ENCODE measurements at regions not wholly inside any gene's neighbourhood (a gene's known extent, or its start where the extent isn't known, plus 50 kb on each side); places are given as distances from the start of the nearest gene placed in this dataset.

- no peaks in the 10 kb centered on the region for H3K9me3 Mint-ChIP-seq (ENCODE audit: unreplicated experiment)
- no peaks in the 10 kb centered on the region for H3K36me3 Mint-ChIP-seq (ENCODE audit: low read depth, unreplicated experiment)
- peaks cover 10% of the 10 kb centered on the region for H3K27me3 Mint-ChIP-seq (ENCODE audit: unreplicated experiment)
- no peak for TF ChIP-seq CTCF (IDR thresholded peaks at IDR 0.05; ENCODE audit: unreplicated experiment)
- no peak overlapping the region for H3K27ac Mint-ChIP-seq (ENCODE audit: unreplicated experiment)
- no peak overlapping the region for H3K4me3 Mint-ChIP-seq (ENCODE audit: unreplicated experiment)
- no peak for DNase-seq (ENCODE audit: low spot score)
- peaks cover 39% of the 10 kb centered on the region for H3K4me1 Mint-ChIP-seq (ENCODE audit: unreplicated experiment)
Measured at GRCh38 chr7:155223503-155223902, 74.2 kb upstream of the INSIG1 start.

GRCh38 chr7:155224116-155224811 is 73.4 kb upstream of the INSIG1 start:
- TF ChIP-seq CTCF (IDR thresholded peaks at IDR 0.05; ENCODE audit: unreplicated experiment) = no peak
- Mint-ChIP-seq H3K4me3 (ENCODE audit: unreplicated experiment) (no peak overlapping the region), H3K4me1 (ENCODE audit: unreplicated experiment) (peaks cover 39% of the 10 kb centered on the region), H3K9me3 (ENCODE audit: unreplicated experiment) (no peaks in the 10 kb centered on the region), H3K36me3 (ENCODE audit: low read depth, unreplicated experiment) (no peaks in the 10 kb centered on the region), H3K27ac (ENCODE audit: unreplicated experiment) (peak overlapping the region; percentile 74), H3K27me3 (ENCODE audit: unreplicated experiment) (peaks cover 13% of the 10 kb centered on the region)
- no peak for DNase-seq (ENCODE audit: low spot score)

- H3K4me3 Mint-ChIP-seq (ENCODE audit: unreplicated experiment) = no peak overlapping the region
- TF ChIP-seq CTCF (IDR thresholded peaks at IDR 0.05; ENCODE audit: unreplicated experiment) = no peak
- H3K27me3 Mint-ChIP-seq (ENCODE audit: unreplicated experiment) = peaks cover 17% of the 10 kb centered on the region
- no peaks in the 10 kb centered on the region for H3K9me3 Mint-ChIP-seq (ENCODE audit: unreplicated experiment)
- no peak overlapping the region for H3K27ac Mint-ChIP-seq (ENCODE audit: unreplicated experiment)
- H3K4me1 Mint-ChIP-seq (ENCODE audit: unreplicated experiment) = peaks cover 39% of the 10 kb centered on the region
- DNase-seq (ENCODE audit: low spot score) = no peak
- no peaks in the 10 kb centered on the region for H3K36me3 Mint-ChIP-seq (ENCODE audit: low read depth, unreplicated experiment)
Measured at GRCh38 chr7:155225095-155225494, 72.6 kb upstream of the INSIG1 start.

GRCh38 chr7:155225516-155225915 is 72.2 kb upstream of the INSIG1 start:
- H3K27ac Mint-ChIP-seq (ENCODE audit: unreplicated experiment) = no peak overlapping the region
- DNase-seq (ENCODE audit: low spot score) = no peak
- no peak for TF ChIP-seq CTCF (IDR thresholded peaks at IDR 0.05; ENCODE audit: unreplicated experiment)
- peaks cover 17% of the 10 kb centered on the region for H3K27me3 Mint-ChIP-seq (ENCODE audit: unreplicated experiment)
- H3K4me1 Mint-ChIP-seq (ENCODE audit: unreplicated experiment) = peaks cover 39% of the 10 kb centered on the region
- no peak overlapping the region for H3K4me3 Mint-ChIP-seq (ENCODE audit: unreplicated experiment)
- H3K36me3 Mint-ChIP-seq (ENCODE audit: low read depth, unreplicated experiment) = no peaks in the 10 kb centered on the region
- H3K9me3 Mint-ChIP-seq (ENCODE audit: unreplicated experiment) = no peaks in the 10 kb centered on the region

- Mint-ChIP-seq H3K27me3 (ENCODE audit: unreplicated experiment) (peaks cover 14% of the 10 kb centered on the region), H3K4me1 (ENCODE audit: unreplicated experiment) (peaks cover 37% of the 10 kb centered on the region), H3K9me3 (ENCODE audit: unreplicated experiment) (no peaks in the 10 kb centered on the region), H3K4me3 (ENCODE audit: unreplicated experiment) (no peak overlapping the region), H3K27ac (ENCODE audit: unreplicated experiment) (no peak overlapping the region), H3K36me3 (ENCODE audit: low read depth, unreplicated experiment) (no peaks in the 10 kb centered on the region)
- DNase-seq (ENCODE audit: low spot score) = no peak
- TF ChIP-seq CTCF (IDR thresholded peaks at IDR 0.05; ENCODE audit: unreplicated experiment) = no peak
Measured at GRCh38 chr7:155226261-155227003, 71.2 kb upstream of the INSIG1 start.

Data from endothelial cell (in vitro differentiated cells).